Stimulated activated naive CD8-positive, alpha-beta T cell treated with anti-CD3 and anti-CD28 coated beads, Interleukin-15, amount 100 ng/mL, for 72 hours (primary cell): ENCODE measurements at regions not wholly inside any gene's neighbourhood (a gene's known extent, or its start where the extent isn't known, plus 50 kb on each side); places are given as distances from the start of the nearest gene placed in this dataset.

Experiments
- ATAC-seq: fragments of 150-1000 bp; cut with Tn5 transposase; 2 replicates; pipeline ENCODE4 v1.10.0; 2021; ENCODE audit warnings: mild to moderate bottlenecking, moderate library complexity
- DNase-seq, 2 donors: peaks; one replicate each; pipeline ENCODE4 v3.0.0; 2021 to 2022
- H3K27ac Mint-ChIP-seq, 2 donors: one replicate each; pipeline ENCODE4 v1.8.0; 2022; ENCODE audit warnings: mild to moderate bottlenecking in 2 of 2, mixed read lengths in 2 of 2, moderate library complexity in 2 of 2
- H3K27me3 Mint-ChIP-seq: one replicate; pipeline ENCODE4 v1.8.0; 2022; ENCODE audit warnings: mixed read lengths
- H3K4me1 Mint-ChIP-seq: one replicate; pipeline ENCODE4 v1.8.0; 2022; ENCODE audit warnings: mild to moderate bottlenecking, mixed read lengths
- H3K4me3 Mint-ChIP-seq, 2 donors: one replicate each; pipeline ENCODE4 v1.8.0; 2022; ENCODE audit warnings: mild to moderate bottlenecking in 2 of 2, mixed read lengths in 2 of 2, moderate library complexity in 1 of 2
- H3K9me3 Mint-ChIP-seq, 2 donors: one replicate each; pipeline ENCODE4 v1.8.0; 2022; ENCODE audit warnings: mixed read lengths in 2 of 2

DNA sequence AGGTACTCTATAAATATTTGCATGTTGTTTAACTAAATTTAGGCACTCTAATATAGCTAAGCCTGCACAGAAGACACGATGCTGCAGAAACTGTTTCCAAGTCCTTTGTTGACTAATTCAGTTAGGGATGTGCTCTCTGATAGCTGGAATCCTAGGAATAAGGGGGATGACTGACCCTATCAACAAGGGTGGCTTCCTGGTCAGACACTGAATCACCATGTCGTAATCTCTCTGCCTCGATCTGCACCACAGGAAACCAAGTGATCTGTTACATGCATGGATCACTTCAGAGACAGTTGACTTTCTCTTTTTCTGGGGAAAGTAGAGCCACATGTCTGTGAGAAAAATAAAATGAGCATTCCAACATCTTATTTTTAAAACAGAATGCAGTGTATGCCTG is 169.1 kb downstream of the GUCY2F start:
- Mint-ChIP-seq H3K9me3 (no peaks in the 10 kb centered on the region), H3K4me1 (no peaks in the 10 kb centered on the region), H3K27me3 (no peaks in the 10 kb centered on the region), H3K27ac (no peak overlapping the region), H3K4me3 (no peak overlapping the region)
- no peak for DNase-seq
- ATAC-seq = no peak

DNA sequence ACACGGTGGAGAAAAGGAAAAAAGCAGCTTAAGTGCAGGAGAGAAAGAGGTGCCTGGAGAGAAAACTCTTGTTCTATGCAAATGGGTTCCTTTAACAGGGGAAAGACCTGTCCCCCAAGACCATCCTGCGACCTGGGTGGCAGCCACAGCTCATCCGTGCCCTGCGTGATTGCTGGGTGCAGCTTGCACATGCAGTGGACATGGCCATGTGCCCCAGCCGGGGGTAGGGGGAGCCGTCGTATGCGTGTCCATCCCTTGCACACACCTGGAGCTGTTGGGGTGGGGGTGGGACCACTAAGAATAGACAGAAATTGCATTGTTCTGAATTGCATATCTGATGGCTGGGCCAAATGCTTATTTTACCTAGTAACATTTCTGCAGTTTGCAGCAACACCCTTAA is 171.9 kb downstream of the GUCY2F start:
- no peak overlapping the region for H3K4me3 Mint-ChIP-seq
- no peaks in the 10 kb centered on the region for H3K9me3 Mint-ChIP-seq
- no peaks in the 10 kb centered on the region for H3K4me1 Mint-ChIP-seq
- ATAC-seq (no peak), DNase-seq (no peak)
- no peaks in the 10 kb centered on the region for H3K27me3 Mint-ChIP-seq
- no peak overlapping the region for H3K27ac Mint-ChIP-seq

DNA sequence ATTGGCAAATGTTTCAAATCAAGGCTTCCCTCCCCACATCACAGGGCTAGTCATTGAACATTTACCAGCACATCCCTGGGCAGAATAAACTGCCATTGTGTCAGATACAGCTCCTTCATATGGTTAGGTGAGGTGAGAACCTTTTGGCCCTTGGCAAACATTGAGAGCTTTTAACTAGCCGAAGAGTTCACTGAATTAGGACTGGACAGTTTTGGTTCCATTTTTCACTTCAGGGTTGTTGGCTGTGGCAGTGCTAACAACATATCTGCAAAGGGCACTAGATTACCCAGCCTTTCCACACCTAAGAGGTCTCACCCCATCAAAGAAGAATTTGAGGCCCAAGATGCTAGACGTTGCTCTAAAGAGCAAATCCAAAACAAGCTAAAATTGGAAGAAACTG is 180.7 kb downstream of the GUCY2F start:
- ATAC-seq (no peak), DNase-seq (no peak)
- H3K4me3 Mint-ChIP-seq = no peak overlapping the region
- H3K9me3 Mint-ChIP-seq = no peaks in the 10 kb centered on the region
- no peaks in the 10 kb centered on the region for H3K27me3 Mint-ChIP-seq
- H3K27ac Mint-ChIP-seq = no peak overlapping the region
- H3K4me1 Mint-ChIP-seq = no peaks in the 10 kb centered on the region

DNA sequence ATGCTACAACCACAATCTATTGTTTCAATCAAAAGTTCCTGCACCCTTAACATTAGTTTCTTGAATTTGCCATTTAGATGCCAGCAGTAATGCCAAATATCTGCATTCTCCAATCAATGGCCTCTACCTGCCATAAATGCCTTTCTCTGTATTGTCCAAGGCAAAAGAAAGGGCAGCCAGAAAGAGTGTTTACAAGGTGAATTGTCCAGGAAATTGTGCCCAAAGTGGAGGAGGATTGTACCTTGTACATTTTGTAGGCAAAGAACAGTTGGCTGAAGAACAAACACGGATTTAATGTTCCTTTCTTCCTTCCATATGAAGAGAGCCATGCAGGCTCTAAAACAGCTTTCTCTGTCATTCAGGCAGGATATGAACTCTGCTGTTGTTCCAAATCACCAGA is 181.5 kb downstream of the GUCY2F start:
- no peak overlapping the region for H3K4me3 Mint-ChIP-seq
- no peak for DNase-seq
- ATAC-seq = no peak
- no peak overlapping the region for H3K27ac Mint-ChIP-seq
- H3K9me3 Mint-ChIP-seq = no peaks in the 10 kb centered on the region
- no peaks in the 10 kb centered on the region for H3K4me1 Mint-ChIP-seq
- no peaks in the 10 kb centered on the region for H3K27me3 Mint-ChIP-seq

DNA sequence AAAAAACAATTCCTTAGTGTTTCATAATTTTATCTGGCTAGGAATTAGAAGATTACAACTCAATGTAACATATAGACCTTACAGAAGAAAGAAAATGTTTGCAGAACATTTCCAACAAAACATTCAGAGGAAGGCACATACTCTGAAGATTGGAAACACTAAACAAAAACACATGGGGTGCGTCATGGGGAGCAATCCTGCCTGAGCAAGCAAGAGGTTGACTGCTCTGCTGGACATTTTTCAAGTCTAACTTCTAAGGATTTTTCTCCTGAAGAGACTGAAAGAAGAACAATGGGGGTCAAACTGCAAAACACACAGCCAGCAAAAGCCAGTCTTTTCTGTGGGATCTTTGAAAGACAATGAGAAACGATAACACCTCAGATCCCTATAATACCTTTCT is 182.8 kb downstream of the GUCY2F start:
- DNase-seq = no peak
- Mint-ChIP-seq H3K27ac (no peak overlapping the region), H3K4me3 (no peak overlapping the region), H3K27me3 (no peaks in the 10 kb centered on the region), H3K4me1 (no peaks in the 10 kb centered on the region), H3K9me3 (no peaks in the 10 kb centered on the region)
- no peak for ATAC-seq

DNA sequence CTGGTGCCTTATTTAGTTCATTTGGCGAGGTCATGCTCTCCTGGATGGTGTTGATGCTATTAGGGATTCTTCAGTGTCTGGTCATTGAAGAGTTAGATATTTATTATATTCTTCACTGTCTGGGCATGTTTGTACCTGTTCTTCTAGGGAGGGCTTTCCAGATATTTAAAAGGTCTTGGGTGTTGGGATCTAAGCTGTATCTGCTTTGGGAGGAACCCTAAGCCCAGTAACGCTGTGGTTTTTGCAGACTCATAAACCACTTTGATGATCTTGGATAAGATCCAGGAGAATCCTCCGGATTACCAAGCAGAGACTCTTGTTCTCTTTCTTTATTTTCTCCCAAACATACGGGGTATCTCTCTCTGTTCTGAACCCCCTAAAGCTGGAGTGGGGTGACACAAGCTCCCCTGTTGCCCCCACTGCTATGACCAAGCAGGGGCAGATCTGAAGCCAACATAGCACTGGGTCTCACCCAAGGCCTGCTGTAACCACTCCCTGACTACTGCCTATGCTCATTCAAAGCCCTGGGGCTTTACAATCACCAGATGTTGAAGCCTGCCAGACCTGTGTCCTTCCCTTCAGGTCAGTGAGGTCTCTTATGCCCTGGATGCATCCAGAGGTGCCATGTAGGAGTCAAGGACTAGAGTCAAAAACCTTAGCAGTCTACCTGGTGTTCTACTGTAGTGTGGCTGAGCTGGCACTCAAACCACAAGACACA is 187.6 kb downstream of the GUCY2F start:
- H3K27me3 Mint-ChIP-seq = no peaks in the 10 kb centered on the region
- no peaks in the 10 kb centered on the region for H3K9me3 Mint-ChIP-seq
- DNase-seq (no peak), ATAC-seq (no peak)
- H3K4me1 Mint-ChIP-seq = no peaks in the 10 kb centered on the region
- no peak overlapping the region for H3K4me3 Mint-ChIP-seq
- no peak overlapping the region for H3K27ac Mint-ChIP-seq

DNA sequence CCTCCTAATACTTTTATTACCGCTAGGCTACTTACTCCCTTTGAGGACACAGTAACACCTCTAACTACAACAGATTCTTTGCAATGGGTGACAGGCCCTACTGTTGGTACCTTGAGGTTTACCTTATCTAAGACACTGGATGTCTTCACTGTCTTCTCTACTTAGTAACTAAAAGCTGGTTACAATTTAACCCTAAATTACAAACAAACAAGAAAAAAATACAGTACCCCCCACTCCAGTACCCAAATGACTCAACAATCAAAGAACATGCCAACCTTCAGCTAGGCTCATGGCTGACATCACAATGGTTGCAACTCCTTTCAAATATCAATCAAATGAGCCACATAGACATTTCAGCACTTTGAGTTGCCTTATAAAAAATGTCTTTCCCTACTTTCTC is 198.0 kb downstream of the GUCY2F start:
- no peak for ATAC-seq
- H3K9me3 Mint-ChIP-seq = no peaks in the 10 kb centered on the region
- no peak for DNase-seq
- H3K27ac Mint-ChIP-seq = no peak overlapping the region
- no peak overlapping the region for H3K4me3 Mint-ChIP-seq
- no peaks in the 10 kb centered on the region for H3K27me3 Mint-ChIP-seq
- no peaks in the 10 kb centered on the region for H3K4me1 Mint-ChIP-seq

DNA sequence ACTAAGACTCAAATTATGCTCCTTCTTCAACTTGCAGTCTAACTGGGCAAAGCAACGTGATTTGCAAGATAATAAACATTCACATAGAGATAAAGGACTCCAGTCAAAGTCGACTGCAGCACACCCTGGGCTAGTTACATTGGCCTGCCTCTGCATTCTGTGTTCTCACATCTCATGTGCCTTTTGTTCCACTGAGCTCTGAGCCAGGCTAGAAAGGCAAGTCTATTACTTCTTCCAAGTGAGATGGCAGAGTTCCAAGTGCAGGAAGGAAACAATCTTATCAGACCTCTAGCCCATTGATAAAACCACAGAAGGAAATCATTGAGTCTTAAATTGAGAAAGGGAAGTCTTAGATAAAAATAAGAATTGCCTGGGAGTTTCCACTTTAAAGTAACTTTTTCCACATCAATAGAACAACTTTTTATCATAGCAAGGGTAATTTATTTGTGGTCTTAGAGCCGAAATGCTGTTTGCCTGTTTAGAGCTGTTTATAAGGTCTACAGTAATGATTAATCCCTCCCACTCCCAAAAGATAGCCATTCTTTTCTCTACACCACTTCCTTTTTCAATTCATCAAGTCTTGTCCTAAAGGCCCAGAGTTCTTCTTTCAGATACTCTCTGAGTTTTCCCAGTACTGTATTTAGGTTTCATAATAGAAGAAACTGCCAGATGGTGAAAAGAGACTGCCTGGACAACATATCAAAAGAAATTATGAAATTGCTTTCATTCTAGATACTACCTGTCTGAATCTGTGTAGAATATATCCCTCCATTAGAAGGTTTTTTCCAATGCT is 200.2 kb downstream of the GUCY2F start:
- no peaks in the 10 kb centered on the region for H3K4me1 Mint-ChIP-seq
- no peak overlapping the region for H3K27ac Mint-ChIP-seq
- H3K27me3 Mint-ChIP-seq = no peaks in the 10 kb centered on the region
- DNase-seq (no peak), ATAC-seq (no peak)
- H3K9me3 Mint-ChIP-seq = no peaks in the 10 kb centered on the region
- H3K4me3 Mint-ChIP-seq = no peak overlapping the region

DNA sequence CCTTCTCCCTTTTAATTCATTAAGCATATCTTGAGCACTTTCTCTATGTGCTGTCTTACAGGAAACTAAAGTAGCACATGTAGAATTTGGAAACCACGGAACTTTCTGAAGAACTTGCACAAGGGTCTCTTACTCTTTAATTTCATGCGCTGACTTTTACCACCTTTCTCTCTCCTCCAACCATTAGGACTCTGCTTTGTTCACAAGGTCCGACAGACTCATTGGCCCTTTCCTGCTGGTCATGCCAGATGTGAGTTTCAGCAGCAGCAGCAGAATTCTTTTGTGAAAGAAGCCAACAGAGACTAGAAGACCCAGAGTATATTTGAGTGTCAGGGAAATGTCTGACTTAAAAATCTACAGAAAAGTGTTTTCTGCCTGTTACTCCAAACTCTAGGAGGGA is 207.1 kb downstream of the GUCY2F start:
- H3K27me3 Mint-ChIP-seq = no peaks in the 10 kb centered on the region
- H3K4me1 Mint-ChIP-seq = peaks cover 11% of the 10 kb centered on the region
- H3K27ac Mint-ChIP-seq = no peak overlapping the region
- ATAC-seq (no peak), DNase-seq (no peak)
- peaks cover 6 to 7% of the 10 kb centered on the region in 2 donors for H3K9me3 Mint-ChIP-seq
- H3K4me3 Mint-ChIP-seq = no peak overlapping the region

DNA sequence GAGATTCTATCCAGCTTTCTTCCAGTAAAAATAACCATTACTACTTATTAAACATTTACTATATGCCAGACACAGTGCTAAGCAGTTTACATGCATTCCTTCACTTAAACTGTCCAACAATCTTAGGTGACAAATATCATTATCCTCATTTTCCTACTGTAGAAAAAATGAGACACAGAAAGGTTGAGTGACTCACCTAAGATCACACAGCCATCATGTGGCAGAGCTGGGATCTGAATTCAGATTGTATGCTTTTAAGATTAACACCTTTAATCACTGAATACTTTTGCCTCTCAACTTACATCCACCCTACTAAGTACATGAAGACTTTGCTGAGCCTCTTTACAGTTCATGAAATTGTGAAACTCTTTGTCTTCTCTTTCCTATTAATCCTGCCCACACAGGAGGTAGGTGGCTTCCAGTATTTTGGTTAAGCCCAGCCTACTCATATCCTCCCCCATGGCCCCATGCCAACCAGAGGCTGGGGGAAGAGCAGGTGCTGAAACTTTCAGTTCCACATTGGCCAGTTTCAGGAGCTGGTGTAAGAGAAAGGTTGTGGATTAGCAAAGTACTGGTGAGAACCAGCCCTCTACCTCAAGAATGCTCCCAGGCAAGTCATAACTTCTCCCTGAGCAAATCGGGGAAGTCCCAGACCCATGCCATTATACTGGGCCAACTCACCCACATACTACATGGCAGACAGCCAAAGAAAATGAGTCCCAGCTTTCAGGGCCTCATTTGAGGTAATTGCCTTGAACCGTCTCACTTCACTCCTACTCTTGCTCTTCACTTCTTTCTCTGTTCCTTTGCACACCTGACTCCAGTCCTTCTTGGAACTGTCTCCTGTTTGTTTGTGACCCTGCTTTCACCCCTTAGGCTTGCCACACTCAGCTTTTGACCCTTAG is 211.1 kb downstream of the GUCY2F start:
- peak; percentile 15 to 71 for DNase-seq
- peak overlapping the region in 1 of 2 donors; percentile 82 for H3K27ac Mint-ChIP-seq
- H3K4me1 Mint-ChIP-seq = peaks cover 11% of the 10 kb centered on the region
- H3K27me3 Mint-ChIP-seq = no peaks in the 10 kb centered on the region
- peaks cover 6 to 8% of the 10 kb centered on the region in 2 donors for H3K9me3 Mint-ChIP-seq
- H3K4me3 Mint-ChIP-seq = peak overlapping the region in 1 of 2 donors; percentile 3
- peak; percentile 97 for ATAC-seq

DNA sequence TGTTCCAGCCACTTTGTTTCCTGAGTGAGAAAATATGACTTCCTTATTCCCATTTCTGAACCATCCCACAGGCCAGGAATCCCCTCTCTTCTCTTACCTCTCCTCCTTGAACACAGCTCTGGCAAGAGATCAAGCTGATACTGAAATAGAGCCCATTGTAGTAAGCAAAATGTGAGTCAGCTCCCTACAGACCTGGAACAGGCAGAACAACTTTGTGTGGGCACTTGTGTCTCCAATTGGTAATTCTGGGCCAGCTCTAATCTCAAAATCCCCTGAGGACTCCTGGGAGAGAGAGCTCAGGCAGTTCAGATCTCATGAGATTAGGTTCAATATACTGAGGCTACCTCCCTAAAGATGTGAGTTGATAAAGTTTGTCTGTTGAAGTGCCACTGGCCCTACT is 213.5 kb downstream of the GUCY2F start:
- Mint-ChIP-seq H3K27me3 (no peaks in the 10 kb centered on the region), H3K27ac (peak overlapping the region in 1 of 2 donors; percentile 34), H3K9me3 (peaks cover 6 to 8% of the 10 kb centered on the region in 2 donors), H3K4me3 (no peak overlapping the region), H3K4me1 (peaks cover 11% of the 10 kb centered on the region)
- ATAC-seq (no peak), DNase-seq (no peak)

DNA sequence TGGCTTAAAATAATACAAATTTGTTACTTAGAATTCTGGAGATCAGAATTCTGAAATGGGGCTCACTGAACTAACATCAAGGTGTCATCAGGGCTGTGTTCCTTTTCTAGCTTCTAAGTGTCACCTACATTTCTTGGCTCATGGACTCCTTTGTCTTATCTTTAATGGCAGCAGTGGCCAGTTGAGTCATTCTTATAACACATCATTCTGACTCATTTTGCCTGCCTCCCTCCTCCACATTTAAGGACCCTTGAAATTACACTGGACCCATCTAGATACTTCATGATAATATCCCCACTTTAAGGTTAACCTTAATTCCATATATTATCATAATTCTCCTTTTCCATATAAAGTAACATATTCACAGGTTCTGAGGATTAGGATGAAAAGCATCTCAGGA is 215.9 kb downstream of the GUCY2F start:
- no peak overlapping the region for H3K27ac Mint-ChIP-seq
- H3K4me3 Mint-ChIP-seq = no peak overlapping the region
- H3K4me1 Mint-ChIP-seq = peaks cover under 1% of the 10 kb centered on the region
- H3K27me3 Mint-ChIP-seq = no peaks in the 10 kb centered on the region
- H3K9me3 Mint-ChIP-seq = peaks cover 6 to 14% of the 10 kb centered on the region in 2 donors
- DNase-seq = no peak
- no peak for ATAC-seq

DNA sequence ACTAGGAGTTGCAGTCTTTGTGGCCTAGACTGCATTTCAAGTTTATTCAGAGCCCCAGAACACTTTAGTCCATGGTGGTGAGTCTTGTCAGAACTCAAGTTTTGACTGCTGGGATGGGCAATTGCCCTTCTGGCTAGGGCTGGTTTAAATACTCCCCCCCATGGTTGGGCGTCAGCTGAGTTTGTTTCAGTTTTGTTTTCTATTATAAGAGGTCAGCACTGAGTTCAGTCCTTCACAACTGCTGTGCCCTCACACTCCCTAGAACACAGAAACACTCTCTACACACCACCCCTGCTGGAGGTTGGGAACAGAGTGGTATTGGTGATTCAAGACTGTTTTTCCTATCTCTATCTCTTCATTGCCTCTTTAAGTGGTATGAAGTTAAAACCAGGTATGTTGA is 217.0 kb downstream of the GUCY2F start:
- Mint-ChIP-seq H3K27me3 (no peaks in the 10 kb centered on the region), H3K4me1 (no peaks in the 10 kb centered on the region), H3K27ac (no peak overlapping the region), H3K9me3 (peaks cover 0 to 8% of the 10 kb centered on the region in 2 donors), H3K4me3 (no peak overlapping the region)
- no peak for DNase-seq
- no peak for ATAC-seq

DNA sequence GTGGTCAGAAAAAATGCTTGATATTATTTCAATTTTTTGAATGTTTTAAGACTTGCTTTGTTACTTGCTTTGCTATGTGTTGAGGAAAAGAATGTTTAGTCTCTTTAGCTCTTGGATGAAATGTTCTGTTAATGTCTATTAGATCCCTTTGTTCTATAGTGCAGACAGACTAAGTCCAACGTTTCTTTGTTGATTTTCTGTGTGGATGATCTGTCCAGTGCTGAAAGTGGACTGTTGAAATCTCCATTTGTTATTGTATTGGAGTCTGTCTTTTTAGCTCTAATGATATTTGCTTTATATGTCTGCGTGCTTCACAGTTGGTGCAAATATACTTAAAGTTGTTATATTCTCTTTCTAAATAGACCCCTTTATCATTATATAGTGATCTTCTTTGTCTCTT is 220.6 kb downstream of the GUCY2F start:
- peaks cover 0 to 6% of the 10 kb centered on the region in 2 donors for H3K9me3 Mint-ChIP-seq
- no peaks in the 10 kb centered on the region for H3K4me1 Mint-ChIP-seq
- DNase-seq (no peak), ATAC-seq (no peak)
- no peak overlapping the region for H3K27ac Mint-ChIP-seq
- no peaks in the 10 kb centered on the region for H3K27me3 Mint-ChIP-seq
- H3K4me3 Mint-ChIP-seq = no peak overlapping the region

DNA sequence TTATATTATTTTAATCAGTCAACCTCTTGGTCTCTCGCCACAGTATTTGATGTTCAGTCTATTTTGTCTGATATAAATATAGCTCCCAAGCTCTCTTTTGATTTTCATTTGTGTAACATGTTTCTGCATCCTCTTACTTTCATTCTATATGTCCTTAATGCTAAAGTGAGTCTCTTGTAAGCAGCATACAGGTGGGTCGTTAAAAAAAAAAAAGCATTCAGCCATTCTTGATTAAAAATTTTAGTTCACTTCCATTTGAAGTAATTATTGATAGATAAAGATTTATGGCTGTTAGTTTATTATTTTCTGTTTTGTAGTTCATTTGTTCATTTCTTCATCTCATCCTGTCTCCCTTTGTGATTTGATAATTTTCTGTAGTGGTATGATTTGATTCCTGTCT is 229.1 kb downstream of the GUCY2F start:
- Mint-ChIP-seq H3K4me1 (no peaks in the 10 kb centered on the region), H3K27me3 (no peaks in the 10 kb centered on the region), H3K9me3 (peaks cover 12 to 14% of the 10 kb centered on the region in 2 donors), H3K4me3 (no peak overlapping the region), H3K27ac (no peak overlapping the region)
- ATAC-seq (no peak), DNase-seq (no peak)

DNA sequence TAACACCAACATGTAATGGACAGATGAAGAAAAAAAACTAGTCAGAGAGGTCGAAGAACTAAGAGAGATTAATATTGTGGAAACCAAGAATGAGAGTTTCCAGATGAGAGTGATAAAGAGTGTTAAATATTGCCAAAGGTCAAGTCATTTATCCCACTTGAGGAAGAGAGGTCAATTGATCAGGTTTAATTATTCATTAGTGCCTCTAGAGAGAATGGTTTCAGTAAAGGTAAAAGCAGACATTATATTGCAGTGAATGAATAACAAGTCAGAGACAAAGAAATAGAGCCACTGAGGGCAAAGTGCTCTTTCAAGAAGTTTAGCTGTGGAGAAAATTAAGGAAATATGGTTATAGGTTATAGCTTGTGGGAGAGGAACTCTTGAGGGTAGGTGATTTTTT is 263.1 kb downstream of the GUCY2F start:
- Mint-ChIP-seq H3K4me3 (no peak overlapping the region), H3K4me1 (no peaks in the 10 kb centered on the region), H3K9me3 (no peaks in the 10 kb centered on the region), H3K27me3 (no peaks in the 10 kb centered on the region), H3K27ac (no peak overlapping the region)
- DNase-seq (no peak), ATAC-seq (no peak)
